GM12874 (cell line): ENCODE measurements at regions not wholly inside any gene's neighbourhood (a gene's known extent, or its start where the extent isn't known, plus 50 kb on each side); places are given as distances from the start of the nearest gene placed in this dataset.

Experiments used
- TF ChIP-seq, protein P1 (sequence below): IDR thresholded peaks from 2 replicates; pipeline ENCODE4 v1.5.1; 2011; ENCODE audit warnings: low read depth, mild to moderate bottlenecking, control low read depth, low read length, moderate library complexity; ENCODE audit not compliant: insufficient read depth

DNA sequence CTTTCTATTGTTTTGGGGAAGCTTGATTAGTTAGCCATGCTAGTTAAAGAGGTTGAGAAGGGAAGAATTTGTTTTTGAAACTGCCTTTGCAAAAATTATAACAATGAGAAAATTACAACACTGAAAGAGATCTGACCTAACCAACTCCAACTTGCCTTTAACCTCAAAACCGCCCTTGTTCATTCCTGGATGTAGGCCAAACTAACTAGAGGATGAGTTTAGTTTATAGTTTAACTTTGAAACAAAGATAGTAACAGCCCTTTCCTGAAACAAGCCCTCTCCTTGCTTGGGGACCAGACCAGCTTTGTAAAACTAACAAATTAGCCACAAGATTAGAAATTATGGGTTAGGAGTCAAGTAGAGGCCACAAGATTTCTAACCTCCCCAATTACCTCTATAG lies 713.9 kb downstream of the CPS1 start:
- TF ChIP-seq, protein P1, sequence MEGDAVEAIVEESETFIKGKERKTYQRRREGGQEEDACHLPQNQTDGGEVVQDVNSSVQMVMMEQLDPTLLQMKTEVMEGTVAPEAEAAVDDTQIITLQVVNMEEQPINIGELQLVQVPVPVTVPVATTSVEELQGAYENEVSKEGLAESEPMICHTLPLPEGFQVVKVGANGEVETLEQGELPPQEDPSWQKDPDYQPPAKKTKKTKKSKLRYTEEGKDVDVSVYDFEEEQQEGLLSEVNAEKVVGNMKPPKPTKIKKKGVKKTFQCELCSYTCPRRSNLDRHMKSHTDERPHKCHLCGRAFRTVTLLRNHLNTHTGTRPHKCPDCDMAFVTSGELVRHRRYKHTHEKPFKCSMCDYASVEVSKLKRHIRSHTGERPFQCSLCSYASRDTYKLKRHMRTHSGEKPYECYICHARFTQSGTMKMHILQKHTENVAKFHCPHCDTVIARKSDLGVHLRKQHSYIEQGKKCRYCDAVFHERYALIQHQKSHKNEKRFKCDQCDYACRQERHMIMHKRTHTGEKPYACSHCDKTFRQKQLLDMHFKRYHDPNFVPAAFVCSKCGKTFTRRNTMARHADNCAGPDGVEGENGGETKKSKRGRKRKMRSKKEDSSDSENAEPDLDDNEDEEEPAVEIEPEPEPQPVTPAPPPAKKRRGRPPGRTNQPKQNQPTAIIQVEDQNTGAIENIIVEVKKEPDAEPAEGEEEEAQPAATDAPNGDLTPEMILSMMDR, result no peak

DNA sequence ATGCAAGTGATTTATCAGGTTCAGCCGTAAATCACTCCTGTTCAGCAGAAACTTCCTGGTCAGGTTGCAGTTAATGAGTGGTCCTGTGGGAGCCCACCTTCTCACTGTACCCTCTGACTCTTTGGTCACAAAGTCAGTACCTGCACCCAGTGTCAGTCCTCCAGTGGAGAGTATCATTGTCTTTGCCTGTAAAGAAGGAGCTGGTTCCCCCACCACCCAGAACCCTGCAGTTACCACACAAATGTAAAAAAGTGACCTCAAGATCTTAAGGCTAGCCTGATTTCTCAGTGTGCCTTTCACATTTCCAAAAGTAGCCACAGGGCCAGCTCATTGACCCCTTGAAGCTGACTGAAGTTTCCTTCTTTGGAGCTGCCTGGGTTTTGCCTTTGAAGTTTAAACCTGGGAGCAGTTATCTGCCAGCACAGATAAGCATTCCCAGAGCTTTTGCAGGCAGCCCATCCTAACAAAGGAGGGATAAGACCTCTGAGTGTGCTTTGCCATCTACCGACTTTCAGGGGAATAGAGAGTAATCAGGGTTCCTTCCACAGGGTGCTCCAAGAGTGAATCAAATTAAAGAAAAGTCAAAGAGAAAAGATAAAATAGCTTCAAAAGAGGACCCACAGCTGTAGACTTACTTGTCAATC lies 725.2 kb downstream of the CPS1 start:
- TF ChIP-seq, protein P1, result no peak

DNA sequence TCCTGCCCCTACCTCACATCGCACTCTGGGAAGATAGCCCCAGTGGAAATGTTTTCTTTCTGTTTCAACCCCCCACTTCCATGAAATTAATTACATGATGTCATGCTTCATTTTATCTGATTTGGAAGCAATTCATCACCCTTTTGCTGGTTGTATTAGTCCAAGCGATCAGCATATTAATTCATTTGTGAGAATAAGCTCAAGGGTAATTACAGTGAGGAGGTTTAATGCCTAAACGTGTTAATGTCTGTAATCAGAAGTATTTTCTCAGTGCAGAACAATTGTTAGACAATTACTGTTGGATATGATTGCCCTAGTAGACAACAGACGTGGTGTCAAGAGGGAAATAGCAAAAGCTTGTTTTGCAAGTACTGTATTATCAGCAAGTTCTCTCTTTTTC lies 746.3 kb downstream of the CPS1 start:
- TF ChIP-seq, protein P1, result no peak

DNA sequence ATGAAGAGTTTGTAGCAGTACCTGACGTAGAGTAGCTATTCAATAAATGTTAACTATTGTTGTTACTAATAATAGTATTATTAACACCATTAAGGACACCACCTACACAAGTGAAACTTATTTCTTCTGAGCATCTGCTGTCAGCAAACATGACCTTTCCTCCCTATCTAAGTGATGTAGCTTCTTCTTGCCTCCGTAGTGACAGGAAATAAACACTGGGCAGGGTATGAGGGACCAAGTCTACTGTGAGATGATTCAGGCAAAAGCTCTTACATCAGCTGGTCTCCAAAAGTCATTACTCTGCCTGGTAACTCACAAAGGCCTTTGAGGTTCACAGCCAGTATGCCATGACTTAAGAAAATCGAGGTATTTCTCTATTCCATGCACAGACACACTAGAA lies 750.5 kb downstream of the CPS1 start:
- TF ChIP-seq, protein P1, result no peak
